AML-193 (cell line): ENCODE measurements at regions not wholly inside any gene's neighbourhood (a gene's known extent, or its start where the extent isn't known, plus 50 kb on each side); places are given as distances from the start of the nearest gene placed in this dataset.

Experiments
- DNase-seq, 2 experiments: peaks; one replicate each; lab custom pipeline; 2025; lab: John Stamatoyannopoulos, UW

GRCh38 chr2:62302631-62303435 is 106.9 kb downstream of the B3GNT2 start:
- DNase-seq = no peak

GRCh38 chr2:62300925-62301324 is 105.0 kb downstream of the B3GNT2 start:
- no peak for DNase-seq

GRCh38 chr2:62297624-62298010 is 101.7 kb downstream of the B3GNT2 start:
- DNase-seq = peak in 1 of 2 experiments; percentile 23

- no peak for DNase-seq
Measured at GRCh38 chr2:62296832-62297623, 101.1 kb downstream of the B3GNT2 start.

GRCh38 chr2:62296034-62296831 is 100.3 kb downstream of the B3GNT2 start:
- no peak for DNase-seq

GRCh38 chr2:62293490-62294271 is 97.8 kb downstream of the B3GNT2 start:
- DNase-seq = no peak

GRCh38 chr2:62293151-62293489 is 97.2 kb downstream of the B3GNT2 start:
- no peak for DNase-seq

- no peak for DNase-seq
Measured at GRCh38 chr2:62292190-62292589, 96.3 kb downstream of the B3GNT2 start.

GRCh38 chr2:62291517-62292137 is 95.7 kb downstream of the B3GNT2 start:
- no peak for DNase-seq

GRCh38 chr2:62291052-62291451 is 95.1 kb downstream of the B3GNT2 start:
- no peak for DNase-seq

GRCh38 chr2:62287899-62288880 is 92.3 kb downstream of the B3GNT2 start:
- DNase-seq = peak; percentile 77 to 78

GRCh38 chr2:62287282-62287681 is 91.4 kb downstream of the B3GNT2 start:
- DNase-seq = no peak

- DNase-seq = no peak
Measured at GRCh38 chr2:62286089-62286785, 90.3 kb downstream of the B3GNT2 start.

- no peak for DNase-seq
Measured at GRCh38 chr2:62284980-62285379, 89.1 kb downstream of the B3GNT2 start.

- DNase-seq = no peak
Measured at GRCh38 chr2:62284471-62284870, 88.6 kb downstream of the B3GNT2 start.

GRCh38 chr2:62283147-62283546 is 87.2 kb downstream of the B3GNT2 start:
- no peak for DNase-seq

GRCh38 chr2:62281663-62282062 is 85.7 kb downstream of the B3GNT2 start:
- DNase-seq = no peak

GRCh38 chr2:62277688-62278087 is 81.8 kb downstream of the B3GNT2 start:
- no peak for DNase-seq
